GM12878 (cell line): ENCODE measurements at regions not wholly inside any gene's neighbourhood (a gene's known extent, or its start where the extent isn't known, plus 50 kb on each side); places are given as distances from the start of the nearest gene placed in this dataset.

Source experiments
- BHLHE40 ChIP-seq, 2 experiments: fragments of 450-650 bp in 1 of 2; IDR thresholded peaks; 2 replicates each; pipeline ENCODE4 v1.6.1; 2011 to 2017; ENCODE audit warnings: low read depth in 2 of 2, borderline replicate concordance in 1 of 2, improper control_type of control experiment in 1 of 2, low read length in 1 of 2, mild to moderate bottlenecking in 1 of 2
- CTCF ChIP-seq, 3 experiments: IDR thresholded peaks in 2 of 3; conservative IDR thresholded peaks in 1 of 3; 2 replicates each; pipeline ENCODE4 v1.5.1; 2011; ENCODE audit warnings: low read depth in 3 of 3, low read length in 3 of 3, mild to moderate bottlenecking in 3 of 3, control low read depth in 2 of 3, moderate library complexity in 2 of 3, inconsistent platforms in 1 of 3, mixed read lengths in 1 of 3; ENCODE audit not compliant: control insufficient read depth in 2 of 3, insufficient read depth in 1 of 3; ENCODE audit errors: extremely low read depth in 1 of 3
- EGR1 ChIP-seq, 2 experiments: IDR thresholded peaks; 1 replicate in 1 of 2; 2 replicates in 1 of 2; pipeline ENCODE4 v1.6.1; 2011 to 2012; ENCODE audit warnings: low read depth in 2 of 2, low read length in 2 of 2, borderline replicate concordance in 1 of 2, mild to moderate bottlenecking in 1 of 2, moderate library complexity in 1 of 2
- GABPA ChIP-seq: IDR thresholded peaks from 2 replicates; pipeline ENCODE4 v1.6.1; 2014; ENCODE audit warnings: antibody characterized with exemption, low read depth, mild to moderate bottlenecking, inconsistent platforms
- POLR2A ChIP-seq: IDR thresholded peaks from 2 replicates; pipeline ENCODE4 v1.6.1; 2011; ENCODE audit warnings: low read depth, mild to moderate bottlenecking, low read length
- ZNF24 ChIP-seq: fragments of 450-650 bp; IDR thresholded peaks from 2 replicates; pipeline ENCODE4 v1.6.1; 2017; ENCODE audit warnings: antibody characterized with exemption, mild to moderate bottlenecking

- TF ChIP-seq CTCF (IDR thresholded peaks at IDR 0.05 in 2 of 3, conservative IDR thresholded peaks at IDR 0.05 in 1 of 3; ENCODE audit: control insufficient read depth in 2 of 3, extremely low read depth in 1 of 3, insufficient read depth in 1 of 3, low read depth in 3 of 3, low read length in 3 of 3) (no peak), BHLHE40 (IDR thresholded peaks at IDR 0.05; ENCODE audit: borderline replicate concordance in 1 of 2, low read depth in 2 of 2, low read length in 1 of 2) (no peak), GABPA (no peak), POLR2A (no peak), ZNF24 (no peak), EGR1 (IDR thresholded peaks at IDR 0.05; ENCODE audit: borderline replicate concordance in 1 of 2, low read depth in 2 of 2, low read length in 2 of 2) (no peak)
Measured at GRCh38 chr18:55114876-55115275, 155.6 kb upstream of the CCDC68 start.
